ENCODE measurements at regions not wholly inside any gene's neighbourhood (a gene's known extent, or its start where the extent isn't known, plus 50 kb on each side); places are given as distances from the start of the nearest gene placed in this dataset.

DNA sequence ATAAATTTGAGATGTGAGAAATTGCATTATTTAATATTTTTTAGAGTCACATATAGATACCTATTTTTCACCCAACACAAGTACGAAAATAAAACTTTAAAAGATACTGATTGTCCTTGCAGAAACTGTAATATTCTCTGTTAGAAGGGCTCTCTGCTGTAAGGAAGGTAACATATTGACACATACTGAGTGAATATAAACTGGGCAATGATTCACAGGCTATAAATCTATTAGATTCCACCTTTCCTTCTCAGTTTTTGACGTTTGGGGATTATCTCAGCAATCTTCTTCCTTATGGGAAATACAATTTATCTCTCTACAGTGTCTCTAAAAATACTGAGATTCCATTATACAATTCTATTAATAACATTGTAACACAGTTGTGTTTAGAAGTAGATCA lies 229.1 kb upstream of the MAP2 start:
- no peaks in the 10 kb centered on the region for H3K4me1 ChIP-seq
- intact Hi-C loops (cut with DNase I; ENCODE audit: low total_unique reads) = no loop called here
- no peak for DNase-seq
- 64 to 73% methylated on average over 2 of the region's 2 CpGs for WGBS, 2 donors
- no peaks in the 10 kb centered on the region for H3K36me3 ChIP-seq (ENCODE audit: low read depth, missing control alignments)
- no peaks in the 10 kb centered on the region for H3K9me3 ChIP-seq
- H3K27ac ChIP-seq = no peak overlapping the region
- TF ChIP-seq, protein P1, sequence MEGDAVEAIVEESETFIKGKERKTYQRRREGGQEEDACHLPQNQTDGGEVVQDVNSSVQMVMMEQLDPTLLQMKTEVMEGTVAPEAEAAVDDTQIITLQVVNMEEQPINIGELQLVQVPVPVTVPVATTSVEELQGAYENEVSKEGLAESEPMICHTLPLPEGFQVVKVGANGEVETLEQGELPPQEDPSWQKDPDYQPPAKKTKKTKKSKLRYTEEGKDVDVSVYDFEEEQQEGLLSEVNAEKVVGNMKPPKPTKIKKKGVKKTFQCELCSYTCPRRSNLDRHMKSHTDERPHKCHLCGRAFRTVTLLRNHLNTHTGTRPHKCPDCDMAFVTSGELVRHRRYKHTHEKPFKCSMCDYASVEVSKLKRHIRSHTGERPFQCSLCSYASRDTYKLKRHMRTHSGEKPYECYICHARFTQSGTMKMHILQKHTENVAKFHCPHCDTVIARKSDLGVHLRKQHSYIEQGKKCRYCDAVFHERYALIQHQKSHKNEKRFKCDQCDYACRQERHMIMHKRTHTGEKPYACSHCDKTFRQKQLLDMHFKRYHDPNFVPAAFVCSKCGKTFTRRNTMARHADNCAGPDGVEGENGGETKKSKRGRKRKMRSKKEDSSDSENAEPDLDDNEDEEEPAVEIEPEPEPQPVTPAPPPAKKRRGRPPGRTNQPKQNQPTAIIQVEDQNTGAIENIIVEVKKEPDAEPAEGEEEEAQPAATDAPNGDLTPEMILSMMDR (IDR thresholded peaks at IDR 0.05) = no peak
- no peak for TF ChIP-seq POLR2A (IDR thresholded peaks at IDR 0.05)
- no peak overlapping the region for H3K4me3 ChIP-seq
- H3K27me3 ChIP-seq = no peaks in the 10 kb centered on the region

DNA sequence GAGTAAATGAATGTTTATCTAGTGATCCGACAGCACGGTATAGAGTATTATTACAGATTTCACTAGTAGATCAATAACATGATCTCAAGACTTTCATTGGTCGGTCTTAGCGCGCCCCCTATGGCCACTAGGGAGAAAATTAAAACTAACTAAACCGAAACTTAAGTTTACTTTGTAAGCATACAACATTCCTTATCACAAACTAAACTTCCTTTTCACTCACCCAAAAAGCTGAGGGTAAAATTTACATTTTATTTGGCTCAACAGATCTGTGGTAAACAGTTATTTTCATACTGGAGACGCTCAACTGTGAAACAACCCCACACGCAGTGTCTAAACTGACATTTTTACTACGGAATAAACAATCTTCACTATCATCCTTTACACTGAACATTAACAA lies 215.6 kb upstream of the MAP2 start:
- no peaks in the 10 kb centered on the region for H3K27me3 ChIP-seq
- TF ChIP-seq, protein P1 (IDR thresholded peaks at IDR 0.05) = peak; percentile 23 to 65 (median 65)
- TF ChIP-seq POLR2A (IDR thresholded peaks at IDR 0.05) = no peak
- H3K27ac ChIP-seq = no peak overlapping the region
- WGBS, 2 donors = 24 to 34% methylated on average over 9 of the region's 9 CpGs
- peak; percentile 39 for DNase-seq
- peak overlapping the region; percentile 50 to 54 for H3K4me3 ChIP-seq
- intact Hi-C loops (cut with DNase I; ENCODE audit: low total_unique reads) = no loop called here
- H3K9me3 ChIP-seq = no peaks in the 10 kb centered on the region
- no peaks in the 10 kb centered on the region for H3K4me1 ChIP-seq
- H3K36me3 ChIP-seq (ENCODE audit: low read depth, missing control alignments) = no peaks in the 10 kb centered on the region

DNA sequence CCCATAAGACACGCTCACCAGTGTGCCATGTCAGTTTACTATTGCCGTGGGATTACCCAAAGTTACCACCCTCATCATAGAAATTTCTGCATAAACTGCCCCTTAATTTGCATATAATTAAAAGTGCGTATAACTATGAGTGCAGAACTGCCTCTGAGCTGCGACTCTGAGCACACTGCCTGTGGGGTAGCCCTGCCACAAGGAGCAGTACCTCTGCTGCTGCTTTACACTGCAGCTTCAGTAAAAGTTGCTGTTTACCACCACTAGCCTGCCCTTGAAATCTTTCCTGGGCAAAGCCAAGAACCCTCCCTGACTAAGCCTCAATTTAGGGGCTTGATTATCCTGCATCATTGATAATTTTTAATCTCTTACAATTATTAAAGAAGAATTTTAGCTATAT lies 213.9 kb upstream of the MAP2 start:
- no peak for TF ChIP-seq POLR2A (IDR thresholded peaks at IDR 0.05)
- TF ChIP-seq, protein P1 (IDR thresholded peaks at IDR 0.05) = no peak
- H3K27ac ChIP-seq = no peak overlapping the region
- no peaks in the 10 kb centered on the region for H3K36me3 ChIP-seq (ENCODE audit: low read depth, missing control alignments)
- 60 to 72% methylated on average over 4 of the region's 4 CpGs for WGBS, 2 donors
- no peak for DNase-seq
- H3K9me3 ChIP-seq = no peaks in the 10 kb centered on the region
- H3K27me3 ChIP-seq = no peaks in the 10 kb centered on the region
- H3K4me3 ChIP-seq = peak overlapping the region in 1 of 2 donors; percentile 50
- no peaks in the 10 kb centered on the region for H3K4me1 ChIP-seq
- intact Hi-C loops (cut with DNase I; ENCODE audit: low total_unique reads) = no loop called here

DNA sequence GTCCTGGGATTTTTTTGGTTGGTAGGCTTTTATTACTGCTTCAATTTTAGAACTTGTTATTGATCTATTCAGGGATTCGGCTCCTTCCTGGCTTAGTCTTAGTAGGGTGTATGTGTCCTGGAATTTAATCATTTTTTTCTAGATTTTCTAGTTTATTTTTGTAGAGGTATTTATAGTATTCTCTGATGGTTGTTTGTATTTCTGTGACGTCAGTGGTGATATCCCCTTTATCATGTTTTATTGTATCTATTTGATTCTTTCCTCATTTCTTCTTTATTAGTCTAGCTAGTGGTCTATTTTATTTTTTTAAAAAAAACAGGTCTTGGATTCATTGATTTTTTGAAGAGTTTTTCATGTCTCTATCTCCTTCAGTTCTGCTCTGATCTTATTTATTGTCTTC lies 193.3 kb upstream of the MAP2 start:
- H3K4me1 ChIP-seq = no peaks in the 10 kb centered on the region
- 84 to 89% methylated on average over 2 of the region's 2 CpGs for WGBS, 2 donors
- intact Hi-C loops (cut with DNase I; ENCODE audit: low total_unique reads) = no loop called here
- no peak for TF ChIP-seq POLR2A (IDR thresholded peaks at IDR 0.05)
- TF ChIP-seq, protein P1 (IDR thresholded peaks at IDR 0.05) = no peak
- no peak overlapping the region for H3K27ac ChIP-seq
- no peak for DNase-seq
- H3K36me3 ChIP-seq (ENCODE audit: low read depth, missing control alignments) = no peaks in the 10 kb centered on the region
- no peak overlapping the region for H3K4me3 ChIP-seq
- H3K27me3 ChIP-seq = no peaks in the 10 kb centered on the region
- H3K9me3 ChIP-seq = no peaks in the 10 kb centered on the region

DNA sequence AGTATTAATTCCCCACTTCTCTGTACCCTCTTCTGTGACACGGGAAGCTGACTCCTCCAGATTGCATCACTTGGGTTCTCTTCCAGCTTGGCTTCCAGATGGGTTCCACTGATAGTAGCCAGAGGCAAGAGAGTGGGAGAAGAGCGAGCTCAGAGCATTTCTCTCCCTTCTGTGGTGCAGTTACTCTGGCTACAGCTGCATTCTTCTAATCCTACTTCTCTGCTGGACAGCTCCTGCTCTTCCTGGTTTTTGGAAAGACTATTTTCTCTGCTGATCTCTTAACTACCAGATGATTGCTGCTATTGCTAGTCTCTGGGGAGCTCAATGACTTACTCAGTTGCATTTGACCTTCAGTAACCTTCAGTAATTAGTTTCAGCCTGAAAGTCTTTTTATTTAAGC lies 187.5 kb upstream of the MAP2 start:
- intact Hi-C loops (cut with DNase I; ENCODE audit: low total_unique reads) = no loop called here
- TF ChIP-seq, protein P1 (IDR thresholded peaks at IDR 0.05) = no peak
- TF ChIP-seq POLR2A (IDR thresholded peaks at IDR 0.05) = no peak
- Histone ChIP-seq H3K27me3 (no peaks in the 10 kb centered on the region), H3K4me3 (no peak overlapping the region), H3K9me3 (no peaks in the 10 kb centered on the region), H3K36me3 (ENCODE audit: low read depth, missing control alignments) (no peaks in the 10 kb centered on the region), H3K4me1 (no peaks in the 10 kb centered on the region), H3K27ac (no peak overlapping the region)
- no peak for DNase-seq
- 56 to 65% methylated on average over 2 of the region's 2 CpGs for WGBS, 2 donors
